Stomach (tissue), 4 donors: ENCODE measurements at regions not wholly inside any gene's neighbourhood (a gene's known extent, or its start where the extent isn't known, plus 50 kb on each side); places are given as distances from the start of the nearest gene placed in this dataset.

Experiments
- EP300 ChIP-seq: sonication (generic); formaldehyde crosslinking; IDR thresholded peaks from one replicate; pipeline ENCODE4 v1.6.1; 2017; ENCODE audit warnings: antibody characterized with exemption
- POLR2A ChIP-seq, 4 donors: fragments of 450-650 bp; IDR thresholded peaks; one replicate each; pipeline ENCODE4 v1.6.1; 2016; ENCODE audit warnings: antibody characterized with exemption in 4 of 4, control low read depth in 2 of 4, mild to moderate bottlenecking in 1 of 4, moderate library complexity in 1 of 4
- POLR2AphosphoS5 ChIP-seq, 3 donors: sonication (generic); formaldehyde crosslinking; IDR thresholded peaks; one replicate each; pipeline ENCODE4 v1.6.1; 2016; ENCODE audit warnings: antibody characterized with exemption in 3 of 3
- TF ChIP-seq, protein P1 (sequence below), 7 experiments: fragments of 450-650 bp in 4 of 7; fragments of 200-600 bp in 3 of 7; sonication (generic) in 3 of 7; IDR thresholded peaks; one replicate each; pipeline ENCODE4 v1.5.1; 2016 to 2019; ENCODE audit warnings: antibody characterized with exemption in 7 of 7, control low read depth in 2 of 7, mild to moderate bottlenecking in 1 of 7

DNA sequence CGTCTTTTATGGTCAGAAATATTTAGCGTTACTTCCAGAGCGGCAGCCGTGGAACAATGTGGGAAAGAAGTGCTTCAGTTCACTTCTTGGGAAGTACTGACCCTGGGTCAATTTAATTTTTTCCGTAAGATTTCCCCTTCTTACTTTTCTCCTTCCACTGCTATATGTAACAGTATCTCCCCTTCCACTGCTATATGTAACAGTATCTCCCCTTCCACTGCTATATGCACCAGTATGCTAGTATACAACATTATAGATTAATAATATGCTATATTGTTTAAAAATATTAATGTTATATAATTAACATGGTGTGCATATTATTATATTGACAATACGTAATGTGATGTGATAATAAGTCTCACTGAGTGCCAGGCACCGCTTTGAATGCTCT lies 69.7 kb upstream of the ERG start:
- TF ChIP-seq, protein P1, sequence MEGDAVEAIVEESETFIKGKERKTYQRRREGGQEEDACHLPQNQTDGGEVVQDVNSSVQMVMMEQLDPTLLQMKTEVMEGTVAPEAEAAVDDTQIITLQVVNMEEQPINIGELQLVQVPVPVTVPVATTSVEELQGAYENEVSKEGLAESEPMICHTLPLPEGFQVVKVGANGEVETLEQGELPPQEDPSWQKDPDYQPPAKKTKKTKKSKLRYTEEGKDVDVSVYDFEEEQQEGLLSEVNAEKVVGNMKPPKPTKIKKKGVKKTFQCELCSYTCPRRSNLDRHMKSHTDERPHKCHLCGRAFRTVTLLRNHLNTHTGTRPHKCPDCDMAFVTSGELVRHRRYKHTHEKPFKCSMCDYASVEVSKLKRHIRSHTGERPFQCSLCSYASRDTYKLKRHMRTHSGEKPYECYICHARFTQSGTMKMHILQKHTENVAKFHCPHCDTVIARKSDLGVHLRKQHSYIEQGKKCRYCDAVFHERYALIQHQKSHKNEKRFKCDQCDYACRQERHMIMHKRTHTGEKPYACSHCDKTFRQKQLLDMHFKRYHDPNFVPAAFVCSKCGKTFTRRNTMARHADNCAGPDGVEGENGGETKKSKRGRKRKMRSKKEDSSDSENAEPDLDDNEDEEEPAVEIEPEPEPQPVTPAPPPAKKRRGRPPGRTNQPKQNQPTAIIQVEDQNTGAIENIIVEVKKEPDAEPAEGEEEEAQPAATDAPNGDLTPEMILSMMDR (IDR thresholded peaks at IDR 0.05) = no peak
- TF ChIP-seq POLR2A (IDR thresholded peaks at IDR 0.05) (no peak), POLR2AphosphoS5 (IDR thresholded peaks at IDR 0.05) (no peak), EP300 (no peak)
